ENCODE measurements at regions not wholly inside any gene's neighbourhood (a gene's known extent, or its start where the extent isn't known, plus 50 kb on each side); places are given as distances from the start of the nearest gene placed in this dataset.

- H2AFZ ChIP-seq (ENCODE audit: low read depth, low read length), result no peak overlapping the region
- no peaks in the 10 kb centered on the region for H3K36me3 ChIP-seq (ENCODE audit: insufficient read depth, low read length)
- no peaks in the 10 kb centered on the region for H3F3A ChIP-seq (ENCODE audit: insufficient read depth, low read length, poor library complexity, severe bottlenecking)
- H3K27me3 ChIP-seq (ENCODE audit: insufficient read depth, low read depth, low read length), result no peaks in the 10 kb centered on the region
- no peaks in the 10 kb centered on the region for H3K79me2 ChIP-seq (replicated peaks; ENCODE audit: insufficient read depth, low read length)
- H3K9me3 ChIP-seq (ENCODE audit: low read length), result no peaks in the 10 kb centered on the region
- no peak overlapping the region for H3K27ac ChIP-seq (ENCODE audit: low read length)
- no peak overlapping the region for H3K4me2 ChIP-seq (ENCODE audit: low read length)
- no peak overlapping the region for H3K4me3 ChIP-seq (ENCODE audit: low read length)
- H3K9me2 ChIP-seq (ENCODE audit: insufficient read depth, low read length), result no peaks in the 10 kb centered on the region
- no peaks in the 10 kb centered on the region for H4K20me1 ChIP-seq (ENCODE audit: insufficient read depth)
- TF ChIP-seq TAF1 (IDR thresholded peaks at IDR 0.05; ENCODE audit: low read depth), result no peak
- TF ChIP-seq EZH2 (IDR thresholded peaks at IDR 0.05; ENCODE audit: borderline replicate concordance, insufficient read depth, low read length, poor library complexity, severe bottlenecking), result no peak
- no peak for TF ChIP-seq SMC3 (conservative IDR thresholded peaks at IDR 0.05; ENCODE audit: poor library complexity)
- TF ChIP-seq, protein P1, sequence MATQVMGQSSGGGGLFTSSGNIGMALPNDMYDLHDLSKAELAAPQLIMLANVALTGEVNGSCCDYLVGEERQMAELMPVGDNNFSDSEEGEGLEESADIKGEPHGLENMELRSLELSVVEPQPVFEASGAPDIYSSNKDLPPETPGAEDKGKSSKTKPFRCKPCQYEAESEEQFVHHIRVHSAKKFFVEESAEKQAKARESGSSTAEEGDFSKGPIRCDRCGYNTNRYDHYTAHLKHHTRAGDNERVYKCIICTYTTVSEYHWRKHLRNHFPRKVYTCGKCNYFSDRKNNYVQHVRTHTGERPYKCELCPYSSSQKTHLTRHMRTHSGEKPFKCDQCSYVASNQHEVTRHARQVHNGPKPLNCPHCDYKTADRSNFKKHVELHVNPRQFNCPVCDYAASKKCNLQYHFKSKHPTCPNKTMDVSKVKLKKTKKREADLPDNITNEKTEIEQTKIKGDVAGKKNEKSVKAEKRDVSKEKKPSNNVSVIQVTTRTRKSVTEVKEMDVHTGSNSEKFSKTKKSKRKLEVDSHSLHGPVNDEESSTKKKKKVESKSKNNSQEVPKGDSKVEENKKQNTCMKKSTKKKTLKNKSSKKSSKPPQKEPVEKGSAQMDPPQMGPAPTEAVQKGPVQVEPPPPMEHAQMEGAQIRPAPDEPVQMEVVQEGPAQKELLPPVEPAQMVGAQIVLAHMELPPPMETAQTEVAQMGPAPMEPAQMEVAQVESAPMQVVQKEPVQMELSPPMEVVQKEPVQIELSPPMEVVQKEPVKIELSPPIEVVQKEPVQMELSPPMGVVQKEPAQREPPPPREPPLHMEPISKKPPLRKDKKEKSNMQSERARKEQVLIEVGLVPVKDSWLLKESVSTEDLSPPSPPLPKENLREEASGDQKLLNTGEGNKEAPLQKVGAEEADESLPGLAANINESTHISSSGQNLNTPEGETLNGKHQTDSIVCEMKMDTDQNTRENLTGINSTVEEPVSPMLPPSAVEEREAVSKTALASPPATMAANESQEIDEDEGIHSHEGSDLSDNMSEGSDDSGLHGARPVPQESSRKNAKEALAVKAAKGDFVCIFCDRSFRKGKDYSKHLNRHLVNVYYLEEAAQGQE (IDR thresholded peaks at IDR 0.05; ENCODE audit: borderline replicate concordance), result no peak
- no peak for TF ChIP-seq RAD21 (conservative IDR thresholded peaks at IDR 0.05)
- no peak for TF ChIP-seq POLR2AphosphoS5 (IDR thresholded peaks at IDR 0.05)
- no peak for TF ChIP-seq MXI1 (conservative IDR thresholded peaks at IDR 0.05; ENCODE audit: poor library complexity, severe bottlenecking)
- TF ChIP-seq CTCF (IDR thresholded peaks at IDR 0.05; ENCODE audit: poor library complexity, severe bottlenecking), result no peak
- TF ChIP-seq EP300 (conservative IDR thresholded peaks at IDR 0.05; ENCODE audit: poor library complexity, severe bottlenecking), result no peak
- no peak overlapping the region for H3K9ac ChIP-seq (ENCODE audit: low read length)
Measured at GRCh38 chr6:139841794-139842215, 467.4 kb upstream of the CITED2 start.

GRCh38 chr6:139839506-139840156 lies 465.2 kb upstream of the CITED2 start:
- Histone ChIP-seq H2AFZ (ENCODE audit: low read depth, low read length) (no peak overlapping the region), H3K9me2 (ENCODE audit: insufficient read depth, low read length) (no peaks in the 10 kb centered on the region), H4K20me1 (ENCODE audit: insufficient read depth) (no peaks in the 10 kb centered on the region), H3K79me2 (replicated peaks; ENCODE audit: insufficient read depth, low read length) (no peaks in the 10 kb centered on the region), H3K27me3 (ENCODE audit: insufficient read depth, low read depth, low read length) (no peaks in the 10 kb centered on the region), H3K9ac (ENCODE audit: low read length) (no peak overlapping the region), H3K9me3 (ENCODE audit: low read length) (no peaks in the 10 kb centered on the region), H3F3A (ENCODE audit: insufficient read depth, low read length, poor library complexity, severe bottlenecking) (no peaks in the 10 kb centered on the region), H3K4me2 (ENCODE audit: low read length) (no peak overlapping the region), H3K27ac (ENCODE audit: low read length) (no peak overlapping the region), H3K36me3 (ENCODE audit: insufficient read depth, low read length) (no peaks in the 10 kb centered on the region), H3K4me3 (ENCODE audit: low read length) (no peak overlapping the region)
- no peak for TF ChIP-seq RAD21 (conservative IDR thresholded peaks at IDR 0.05)
- TF ChIP-seq CTCF (IDR thresholded peaks at IDR 0.05; ENCODE audit: poor library complexity, severe bottlenecking), result no peak
- no peak for TF ChIP-seq EZH2 (IDR thresholded peaks at IDR 0.05; ENCODE audit: borderline replicate concordance, insufficient read depth, low read length, poor library complexity, severe bottlenecking)
- TF ChIP-seq SMC3 (conservative IDR thresholded peaks at IDR 0.05; ENCODE audit: poor library complexity), result no peak
- TF ChIP-seq TAF1 (IDR thresholded peaks at IDR 0.05; ENCODE audit: low read depth), result no peak
- TF ChIP-seq EP300 (conservative IDR thresholded peaks at IDR 0.05; ENCODE audit: poor library complexity, severe bottlenecking), result no peak
- no peak for TF ChIP-seq MXI1 (conservative IDR thresholded peaks at IDR 0.05; ENCODE audit: poor library complexity, severe bottlenecking)

All from neural cell (in vitro differentiated cells).